Transverse colon (tissue), 4 donors: ENCODE measurements at regions not wholly inside any gene's neighbourhood (a gene's known extent, or its start where the extent isn't known, plus 50 kb on each side); places are given as distances from the start of the nearest gene placed in this dataset.

Experiments
- DNase-seq: peaks from one replicate; pipeline ENCODE4 v3.0.0-alpha.2; 2019
- H3K27ac ChIP-seq, 4 donors: fragments of 200-600 bp; sonication (generic); 2 replicates each; pipeline ENCODE4 v1.5.1; 2016 to 2018; ENCODE audit warnings: inconsistent platforms in 4 of 4
- H3K27me3 ChIP-seq: fragments of 200-600 bp; sonication (generic); 2 replicates; pipeline ENCODE4 v1.5.1; 2017; ENCODE audit warnings: inconsistent platforms
- H3K36me3 ChIP-seq, 4 donors: fragments of 200-600 bp; sonication (generic); 2 replicates each; pipeline ENCODE4 v1.5.1; 2017 to 2019; ENCODE audit warnings: inconsistent platforms in 4 of 4
- H3K4me1 ChIP-seq, 4 donors: fragments of 200-600 bp; sonication (generic); 2 replicates each; pipeline ENCODE4 v1.5.1; 2017 to 2020; ENCODE audit warnings: inconsistent platforms in 4 of 4
- H3K4me3 ChIP-seq, 4 donors: fragments of 200-600 bp; sonication (generic); 1 replicate in 1 of 4; 2 replicates in 3 of 4; pipeline versions ENCODE4 v1.5.1 to v1.6.1; 2017 to 2019; ENCODE audit warnings: inconsistent platforms in 4 of 4
- H3K9me3 ChIP-seq, 2 donors: fragments of 200-600 bp; sonication (generic); 2 replicates each; pipeline ENCODE4 v1.5.1; 2017 to 2019; ENCODE audit warnings: inconsistent platforms in 2 of 2
- EP300 ChIP-seq: sonication (generic); formaldehyde crosslinking; IDR thresholded peaks from one replicate; pipeline ENCODE4 v1.6.1; 2017; ENCODE audit warnings: antibody characterized with exemption, low read depth
- POLR2A ChIP-seq: fragments of 450-650 bp; IDR thresholded peaks from one replicate; pipeline ENCODE4 v1.6.1; 2016; ENCODE audit warnings: antibody characterized with exemption, mild to moderate bottlenecking, moderate library complexity
- POLR2AphosphoS5 ChIP-seq, 3 donors: sonication (generic); formaldehyde crosslinking; IDR thresholded peaks; one replicate each; pipeline ENCODE4 v1.6.1; 2016; ENCODE audit warnings: antibody characterized with exemption in 3 of 3
- WGBS, 2 donors: methylation state at CpG; one replicate each; pipeline ENCODE4 v1.1.5; 2018; ENCODE audit warnings: low coverage in 1 of 2; 5-methylcytosine and 5-hydroxymethylcytosine counted together
- in situ Hi-C, 4 donors: fragments of 200-750 bp; cut with MboI; loops; one replicate each; pipeline versions ENCODE4 v1.15.0 to v1.15.1; 2017; ENCODE audit warnings: low sequenced_read_pairs in 3 of 4, low pct_ligation_motif_present in 1 of 4, low pct_unique_long_range_greater_than_20kb in 1 of 4
- intact Hi-C: fragments of 100-400 bp; cut with DNase I; formaldehyde crosslinking; loops from one replicate; pipeline ENCODE4 v1.15.1; 2023; ENCODE audit warnings: low total_unique reads
- TF ChIP-seq, protein P1 (sequence below), 5 experiments: fragments of 200-600 bp in 3 of 5; fragments of 450-650 bp in 2 of 5; sonication (generic) in 3 of 5; IDR thresholded peaks; 1 replicate in 2 of 5; 2 replicates in 3 of 5; pipeline ENCODE4 v1.5.1; 2016 to 2017; ENCODE audit warnings: antibody characterized with exemption in 5 of 5, inconsistent platforms in 3 of 5, mild to moderate bottlenecking in 2 of 5, moderate library complexity in 1 of 5

- no peaks in the 10 kb centered on the region for H3K27me3 ChIP-seq
- WGBS, 2 donors: 76 to 83% methylated on average over 1 to 2 of the region's 2 CpGs
- in situ Hi-C loops (no loop called here), intact Hi-C loops (loop anchor here (2.0 kb wide), 1 partner anchor 72 kb away; no protein-coding TSS in a partner anchor)
- TF ChIP-seq, protein P1, sequence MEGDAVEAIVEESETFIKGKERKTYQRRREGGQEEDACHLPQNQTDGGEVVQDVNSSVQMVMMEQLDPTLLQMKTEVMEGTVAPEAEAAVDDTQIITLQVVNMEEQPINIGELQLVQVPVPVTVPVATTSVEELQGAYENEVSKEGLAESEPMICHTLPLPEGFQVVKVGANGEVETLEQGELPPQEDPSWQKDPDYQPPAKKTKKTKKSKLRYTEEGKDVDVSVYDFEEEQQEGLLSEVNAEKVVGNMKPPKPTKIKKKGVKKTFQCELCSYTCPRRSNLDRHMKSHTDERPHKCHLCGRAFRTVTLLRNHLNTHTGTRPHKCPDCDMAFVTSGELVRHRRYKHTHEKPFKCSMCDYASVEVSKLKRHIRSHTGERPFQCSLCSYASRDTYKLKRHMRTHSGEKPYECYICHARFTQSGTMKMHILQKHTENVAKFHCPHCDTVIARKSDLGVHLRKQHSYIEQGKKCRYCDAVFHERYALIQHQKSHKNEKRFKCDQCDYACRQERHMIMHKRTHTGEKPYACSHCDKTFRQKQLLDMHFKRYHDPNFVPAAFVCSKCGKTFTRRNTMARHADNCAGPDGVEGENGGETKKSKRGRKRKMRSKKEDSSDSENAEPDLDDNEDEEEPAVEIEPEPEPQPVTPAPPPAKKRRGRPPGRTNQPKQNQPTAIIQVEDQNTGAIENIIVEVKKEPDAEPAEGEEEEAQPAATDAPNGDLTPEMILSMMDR (IDR thresholded peaks at IDR 0.05): no peak
- no peak for TF ChIP-seq POLR2A
- TF ChIP-seq POLR2AphosphoS5 (IDR thresholded peaks at IDR 0.05): no peak
- no peak for TF ChIP-seq EP300
- H3K27ac ChIP-seq: no peak overlapping the region
- DNase-seq: no peak
- H3K4me1 ChIP-seq: no peaks in the 10 kb centered on the region
- H3K9me3 ChIP-seq: peaks cover 2 to 5% of the 10 kb centered on the region in 2 donors
- no peak overlapping the region for H3K4me3 ChIP-seq
- no peaks in the 10 kb centered on the region for H3K36me3 ChIP-seq
Observed at GRCh38 chr1:58324558-58324957, 222.0 kb downstream of the OMA1 start.

GRCh38 chr1:58318157-58319005 lies 228.1 kb downstream of the OMA1 start:
- Histone ChIP-seq H3K9me3 (peaks cover 2 to 5% of the 10 kb centered on the region in 2 donors), H3K4me3 (no peak overlapping the region), H3K27me3 (no peaks in the 10 kb centered on the region), H3K27ac (no peak overlapping the region), H3K4me1 (no peaks in the 10 kb centered on the region), H3K36me3 (no peaks in the 10 kb centered on the region)
- TF ChIP-seq POLR2A (no peak), POLR2AphosphoS5 (IDR thresholded peaks at IDR 0.05) (no peak), EP300 (no peak)
- TF ChIP-seq, protein P1 (IDR thresholded peaks at IDR 0.05): no peak
- WGBS, 2 donors: 40 to 70% methylated on average over 1 to 6 of the region's 6 CpGs
- in situ Hi-C loops: no loop called here
- intact Hi-C loops: no loop called here
- DNase-seq: no peak

DNA sequence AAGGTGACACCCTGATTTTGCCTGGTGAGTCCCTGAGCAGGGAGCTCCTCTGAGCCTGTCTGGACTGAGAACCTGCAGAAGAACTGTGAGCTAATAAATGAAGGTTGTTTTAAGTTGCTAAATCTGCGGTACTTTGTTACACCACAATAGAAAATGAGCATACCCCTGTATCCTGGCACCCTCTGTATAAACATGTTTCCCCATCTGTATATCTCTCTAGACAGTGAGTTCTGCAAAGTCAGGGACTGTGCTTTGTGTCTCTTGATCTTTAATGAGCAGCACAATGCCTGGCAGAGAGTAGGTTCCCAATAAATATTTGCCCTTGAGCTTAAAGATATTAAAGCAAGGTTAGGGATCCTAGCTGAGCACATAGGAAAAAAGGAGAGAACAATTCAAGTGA lies 228.8 kb downstream of the OMA1 start:
- Histone ChIP-seq H3K4me1 (no peaks in the 10 kb centered on the region), H3K27ac (no peak overlapping the region), H3K27me3 (no peaks in the 10 kb centered on the region), H3K4me3 (no peak overlapping the region), H3K36me3 (no peaks in the 10 kb centered on the region), H3K9me3 (peaks cover 2 to 5% of the 10 kb centered on the region in 2 donors)
- in situ Hi-C loops: no loop called here
- peak in 1 of 3 donors; percentile 30 for TF ChIP-seq POLR2AphosphoS5 (IDR thresholded peaks at IDR 0.05)
- TF ChIP-seq, protein P1 (IDR thresholded peaks at IDR 0.05): no peak
- no peak for DNase-seq
- intact Hi-C loops: no loop called here
- WGBS, 2 donors: 75 to 100% methylated on average over 1 of the region's 1 CpG

- WGBS, 2 donors: 92% methylated on average over 2 of the region's 2 CpGs; no CpG with 5 or more reads in 1 of the 2 donors
- intact Hi-C loops (no loop called here), in situ Hi-C loops (no loop called here)
- no peak overlapping the region for H3K27ac ChIP-seq
- H3K4me1 ChIP-seq: no peaks in the 10 kb centered on the region
- no peak for DNase-seq
- H3K36me3 ChIP-seq: no peaks in the 10 kb centered on the region
- TF ChIP-seq EP300: no peak
- peaks cover 2 to 5% of the 10 kb centered on the region in 2 donors for H3K9me3 ChIP-seq
- H3K4me3 ChIP-seq: no peak overlapping the region
- H3K27me3 ChIP-seq: no peaks in the 10 kb centered on the region
Observed at GRCh38 chr1:58317086-58317485, 229.4 kb downstream of the OMA1 start.

GRCh38 chr1:58316141-58316540 lies 230.4 kb downstream of the OMA1 start:
- in situ Hi-C loops: no loop called here
- Histone ChIP-seq H3K4me3 (no peak overlapping the region), H3K4me1 (no peaks in the 10 kb centered on the region), H3K36me3 (no peaks in the 10 kb centered on the region), H3K27me3 (no peaks in the 10 kb centered on the region), H3K9me3 (peaks cover 0 to under 1% of the 10 kb centered on the region in 2 donors), H3K27ac (no peak overlapping the region)
- TF ChIP-seq POLR2AphosphoS5 (IDR thresholded peaks at IDR 0.05) (no peak), POLR2A (no peak), EP300 (no peak)
- TF ChIP-seq, protein P1 (IDR thresholded peaks at IDR 0.05): no peak
- no peak for DNase-seq
- intact Hi-C loops: no loop called here
